ENCODE measurements at regions not wholly inside any gene's neighbourhood (a gene's known extent, or its start where the extent isn't known, plus 50 kb on each side); places are given as distances from the start of the nearest gene placed in this dataset.

- no peak for DNase-seq
Observed at GRCh38 chr20:11438412-11438811, 479.3 kb upstream of the BTBD3 start.

DNA sequence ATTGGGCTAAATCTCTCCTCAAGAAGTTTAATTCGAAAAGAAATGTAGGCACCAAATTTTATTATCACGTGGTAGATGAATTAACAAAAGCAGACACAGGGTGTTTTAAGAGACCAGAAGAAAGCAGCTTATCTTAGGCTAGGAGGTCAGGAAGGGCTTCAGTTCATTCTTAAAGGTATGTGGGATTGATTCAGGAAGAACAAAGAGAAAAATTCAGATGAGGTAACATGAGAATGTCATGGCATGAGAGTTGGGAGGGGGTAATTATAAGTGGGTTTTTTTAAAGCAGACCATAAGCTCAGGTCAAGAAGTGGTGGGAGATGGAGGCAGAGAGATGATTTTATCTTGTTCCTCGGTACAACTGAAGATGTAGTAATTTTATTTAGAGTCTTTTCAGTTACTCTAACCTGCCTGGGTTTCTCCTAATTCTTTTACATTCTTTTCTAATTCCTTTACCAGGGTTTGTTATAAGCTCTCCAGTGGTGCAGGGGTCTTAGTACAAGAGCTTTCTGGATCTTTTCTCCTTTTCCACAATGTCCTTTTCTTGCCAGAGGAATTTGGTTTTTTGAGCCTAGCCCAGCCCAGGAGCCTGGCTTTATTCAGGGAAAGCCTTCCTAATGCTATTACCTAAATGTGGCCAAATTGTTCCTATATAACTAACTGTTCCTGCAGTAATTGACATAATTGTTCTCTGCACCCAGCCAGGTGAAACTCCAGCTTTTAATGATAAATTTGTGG, 474.1 kb upstream of the BTBD3 start:
- DNase-seq = no peak

DNA sequence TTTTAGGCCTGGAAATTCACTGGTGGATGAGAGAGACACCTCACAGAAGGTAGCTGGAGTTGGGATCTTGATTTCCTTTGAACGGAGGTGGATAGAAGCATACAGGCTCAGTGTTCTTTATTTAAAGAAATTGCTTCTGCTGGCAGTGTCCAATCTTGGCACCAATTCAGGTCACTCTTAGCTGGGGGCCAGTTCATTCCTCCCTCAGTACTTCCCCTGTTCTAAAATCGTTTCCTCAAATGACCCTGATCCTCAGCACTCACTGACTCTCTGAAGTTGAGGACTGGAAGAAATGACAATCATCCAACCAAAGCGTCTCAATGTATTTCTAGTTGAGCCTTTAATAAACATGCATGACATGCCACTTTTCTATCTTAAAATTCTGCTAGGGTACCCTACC, 472.5 kb upstream of the BTBD3 start:
- DNase-seq = no peak

- DNase-seq = no peak
Observed at GRCh38 chr20:11445891-11446290, 471.8 kb upstream of the BTBD3 start.

DNA sequence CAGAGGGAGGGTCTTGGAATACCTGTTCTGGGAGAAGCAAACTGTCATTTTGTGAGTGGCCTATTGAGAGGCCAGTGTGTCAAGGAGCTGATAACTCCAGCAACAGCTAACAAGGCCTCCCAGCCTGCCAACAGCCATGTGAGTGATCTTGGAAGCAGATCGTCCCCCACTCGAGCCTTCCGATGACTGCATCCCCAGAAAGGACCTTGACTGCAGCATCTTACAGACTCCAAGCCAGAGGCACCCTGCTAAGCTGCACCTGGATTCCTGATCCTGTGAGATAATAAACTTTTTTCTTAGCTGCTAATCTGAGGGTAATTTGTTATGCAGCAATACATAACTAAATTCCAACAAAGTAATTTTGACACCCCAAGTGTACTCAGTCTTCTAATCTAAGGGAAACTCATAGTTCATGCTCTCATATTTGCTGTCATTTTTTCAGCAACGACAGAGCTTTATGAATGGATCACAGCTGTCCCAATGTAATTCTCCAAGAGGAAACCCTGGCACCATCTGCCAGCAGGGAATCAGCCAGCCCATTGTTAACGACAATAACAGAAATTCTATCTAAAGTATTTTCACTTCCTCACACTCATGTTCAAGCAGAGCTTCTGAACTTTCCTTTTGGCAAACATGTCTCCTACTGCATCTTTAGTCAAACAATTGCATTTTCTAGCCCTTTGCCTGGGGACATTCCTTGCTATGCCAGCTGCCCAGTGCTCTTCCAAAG, 470.2 kb upstream of the BTBD3 start:
- DNase-seq = no peak

DNA sequence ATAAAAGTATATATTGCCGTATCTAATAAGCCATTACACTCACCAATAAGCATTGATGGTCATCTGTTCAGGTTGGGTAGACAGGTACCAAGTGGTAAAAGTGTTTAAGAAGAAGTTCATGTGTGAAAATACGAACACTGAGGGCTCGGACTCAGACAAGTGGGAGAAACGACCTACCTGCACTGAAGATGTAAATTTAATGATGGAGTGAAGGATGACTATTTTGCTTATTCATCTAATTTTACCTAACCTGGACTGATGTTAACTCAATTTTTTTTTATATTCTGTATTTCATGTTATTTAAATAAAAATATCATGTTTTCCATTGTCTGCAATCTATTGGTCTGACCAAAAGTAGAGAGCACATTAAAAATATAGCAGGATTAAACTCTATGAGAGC, 469.1 kb upstream of the BTBD3 start:
- no peak for DNase-seq

- peak in 1 of 51 donors; percentile 3 for DNase-seq
Observed at GRCh38 chr20:11451793-11452291, 465.9 kb upstream of the BTBD3 start.

- DNase-seq = no peak
Observed at GRCh38 chr20:11452326-11452725, 465.4 kb upstream of the BTBD3 start.

- no peak for DNase-seq
Observed at GRCh38 chr20:11453430-11453829, 464.3 kb upstream of the BTBD3 start.

DNA sequence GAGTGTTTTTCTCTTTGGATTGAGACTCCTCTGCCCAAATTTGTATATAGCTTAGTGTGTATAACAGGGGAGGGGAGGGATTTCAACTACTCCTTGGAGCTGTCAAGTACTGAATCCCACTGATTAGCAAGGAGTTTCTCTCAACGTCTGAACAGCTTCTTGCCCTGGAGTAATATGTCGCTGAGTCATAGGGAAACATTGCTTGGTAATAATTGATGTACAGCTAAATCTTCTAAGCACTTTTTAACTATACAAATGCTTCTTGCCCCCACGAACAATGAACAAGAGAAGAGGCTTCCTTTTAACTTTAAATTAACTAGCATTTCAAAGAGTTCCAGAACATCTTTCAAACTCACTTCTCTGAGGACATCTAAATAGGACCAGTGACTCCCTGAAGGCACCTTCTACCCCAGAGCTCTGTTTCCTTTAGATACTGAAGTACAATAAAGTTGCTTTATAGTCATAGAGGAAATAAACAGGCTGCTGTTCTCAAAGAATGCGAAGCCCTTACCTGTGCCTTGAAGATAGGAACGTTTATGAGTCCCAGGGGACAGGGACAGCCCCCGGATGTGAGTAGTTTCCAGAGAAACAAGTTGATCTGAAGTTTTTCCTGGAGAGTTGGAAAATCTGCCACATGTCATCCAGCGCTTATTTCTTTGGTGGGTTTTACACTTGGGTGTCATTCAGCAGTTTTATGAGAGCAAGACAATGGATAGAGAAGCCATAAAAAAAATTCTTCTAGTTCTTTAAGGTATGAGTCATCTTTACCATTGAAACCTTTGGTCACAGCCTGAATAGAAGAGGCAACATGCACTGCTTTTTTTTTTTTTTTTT, 462.5 kb upstream of the BTBD3 start:
- no peak for DNase-seq

- no peak for DNase-seq
Observed at GRCh38 chr20:11457488-11457887, 460.2 kb upstream of the BTBD3 start.

DNA sequence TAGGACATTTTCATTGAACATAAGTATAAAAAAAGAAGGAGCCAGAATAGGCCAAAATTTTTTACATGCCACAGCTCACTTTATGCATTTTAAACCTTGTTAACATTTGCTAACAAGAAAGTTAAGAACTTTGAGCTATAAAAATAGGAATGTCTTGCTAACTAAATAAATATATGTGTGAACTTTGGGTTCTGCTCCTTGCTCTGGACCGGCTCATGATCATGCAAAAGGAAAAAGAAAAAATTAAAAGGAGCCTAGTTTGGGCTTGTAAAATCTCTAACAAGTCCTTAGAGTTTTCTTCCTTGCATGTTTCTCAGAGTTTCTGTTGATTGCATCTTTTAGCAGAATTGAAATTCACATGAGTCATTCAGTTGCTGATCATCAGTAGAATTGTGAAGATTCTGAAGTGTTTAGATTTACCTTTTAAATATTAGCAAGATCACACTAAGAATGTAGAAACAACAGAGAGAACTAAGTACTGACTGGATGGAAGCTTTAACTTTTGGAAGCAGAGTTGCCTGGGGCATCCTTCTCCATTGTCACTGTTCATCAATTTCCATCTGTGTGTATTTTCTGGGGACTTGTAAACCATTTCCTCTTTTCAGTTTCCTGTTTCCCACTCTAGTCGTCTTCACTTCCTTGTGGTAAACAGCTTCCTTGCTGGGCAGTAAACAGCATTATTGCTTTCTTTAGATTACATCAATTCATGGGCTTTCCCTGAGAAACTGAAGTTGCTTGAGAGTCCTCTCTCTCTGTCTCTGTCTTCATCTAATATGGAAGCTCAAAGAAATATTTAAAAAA, 458.4 kb upstream of the BTBD3 start:
- no peak for DNase-seq

- no peak for DNase-seq
Observed at GRCh38 chr20:11467436-11467835, 450.3 kb upstream of the BTBD3 start.

GRCh38 chr20:11468880-11469279, 448.8 kb upstream of the BTBD3 start:
- DNase-seq = no peak

GRCh38 chr20:11469795-11470435, 447.8 kb upstream of the BTBD3 start:
- no peak for DNase-seq

DNA sequence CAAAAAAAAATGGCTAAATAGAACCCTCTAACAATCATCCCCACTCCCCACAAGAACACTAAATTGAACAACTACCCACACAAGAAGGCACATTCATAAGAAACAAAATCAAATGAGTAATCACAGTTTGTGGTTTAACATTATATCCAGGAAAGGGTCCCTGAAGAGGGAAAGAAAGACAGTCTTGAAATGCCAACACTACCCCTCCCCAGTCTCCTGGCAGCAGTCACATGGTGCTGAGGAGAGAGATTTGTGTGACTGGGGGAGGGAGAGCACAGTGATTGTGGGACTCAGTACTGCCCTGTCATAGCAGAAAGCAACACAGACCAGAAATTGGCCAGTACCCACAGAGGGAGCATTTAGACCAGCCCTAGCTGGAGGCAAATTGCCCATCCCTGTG, 443.7 kb upstream of the BTBD3 start:
- no peak for DNase-seq

DNA sequence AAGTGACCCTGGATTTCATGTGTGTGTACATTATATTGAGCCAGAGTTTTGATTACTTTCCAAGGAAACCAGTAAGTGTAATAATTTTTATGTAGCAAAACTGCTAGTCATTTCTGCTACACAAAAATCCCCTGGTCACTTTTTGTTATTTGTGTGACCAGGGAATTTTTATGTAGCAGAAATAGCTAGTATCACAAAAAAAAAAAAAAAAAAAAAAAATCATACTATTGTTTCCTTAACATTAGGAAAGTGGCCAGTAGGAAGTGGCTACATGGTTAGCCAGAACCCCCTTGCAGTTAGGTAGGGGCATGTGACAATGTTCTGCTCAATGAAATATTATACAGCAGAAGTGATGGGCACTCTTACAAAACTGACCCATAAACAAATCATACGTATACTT, 434.0 kb upstream of the BTBD3 start:
- DNase-seq = no peak

DNA sequence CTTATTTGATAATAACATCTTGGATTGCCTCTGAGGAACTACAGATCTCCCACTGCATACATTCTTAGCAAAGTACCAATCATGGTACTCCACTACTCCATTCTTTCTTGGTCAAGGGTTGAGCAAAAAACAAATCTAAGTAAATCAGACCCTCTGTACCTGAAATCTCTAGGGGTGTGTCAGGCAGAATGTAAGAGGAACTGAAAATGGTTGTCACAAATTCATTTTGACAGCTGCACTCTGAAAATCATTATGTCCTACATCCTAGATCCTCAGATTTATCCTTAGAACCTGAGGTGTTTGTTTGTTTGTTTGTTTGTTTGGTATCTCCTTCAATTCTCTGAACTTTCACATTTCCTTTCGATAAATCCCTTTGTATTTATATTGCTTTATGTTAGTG, 433.2 kb upstream of the BTBD3 start:
- DNase-seq = no peak

DNA sequence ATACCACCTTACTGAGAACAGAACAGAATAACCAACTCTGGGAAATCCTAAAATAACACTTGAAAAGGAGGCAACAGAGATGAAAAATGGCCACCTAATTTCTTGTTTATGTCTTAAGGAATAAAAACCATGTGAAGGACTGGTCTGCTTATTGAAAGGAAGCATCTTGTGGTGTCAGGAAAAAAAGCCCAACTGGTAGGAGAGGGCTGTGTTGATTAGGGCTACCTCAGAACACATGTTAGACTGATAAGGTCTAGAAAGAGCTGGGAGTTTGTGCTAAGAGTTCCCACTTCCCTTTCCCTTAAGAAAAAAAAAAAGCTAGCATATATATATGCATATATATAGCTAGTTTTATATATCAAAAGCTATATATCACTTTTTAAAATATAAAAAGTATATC, 425.3 kb upstream of the BTBD3 start:
- DNase-seq = no peak

DNA sequence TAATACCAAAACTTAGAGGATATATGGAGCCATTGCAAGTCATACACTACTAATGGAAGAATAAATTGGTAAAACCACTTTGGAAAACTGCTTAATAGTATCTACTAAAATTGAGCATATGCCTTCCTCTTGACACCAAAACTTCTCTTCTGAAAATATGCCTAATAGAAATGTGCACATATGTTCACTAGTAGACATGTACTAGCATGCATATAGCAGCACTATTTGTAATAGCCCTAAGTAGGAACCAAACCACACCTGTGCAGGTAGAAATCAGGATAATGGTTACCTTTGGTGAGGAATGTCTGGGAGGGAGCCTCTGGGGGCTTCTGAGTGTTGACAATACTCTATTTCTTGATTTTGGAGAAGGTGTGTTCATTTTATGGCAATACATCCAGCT, 424.8 kb upstream of the BTBD3 start:
- no peak for DNase-seq

- no peak for DNase-seq
Observed at GRCh38 chr20:11496380-11496779, 421.3 kb upstream of the BTBD3 start.
